Fibroblast of skin of abdomen (primary cell): ENCODE measurements at regions not wholly inside any gene's neighbourhood (a gene's known extent, or its start where the extent isn't known, plus 50 kb on each side); places are given as distances from the start of the nearest gene placed in this dataset.
"Not testable (repeated sequence)": the region's sequence is repeated elsewhere in the genome, so short reads cannot be mapped to it uniquely, and the experiment has no call there.

Source experiments
- DNase-seq: peaks from one replicate; pipeline ENCODE4 v3.0.0-alpha.2; 2013

DNA sequence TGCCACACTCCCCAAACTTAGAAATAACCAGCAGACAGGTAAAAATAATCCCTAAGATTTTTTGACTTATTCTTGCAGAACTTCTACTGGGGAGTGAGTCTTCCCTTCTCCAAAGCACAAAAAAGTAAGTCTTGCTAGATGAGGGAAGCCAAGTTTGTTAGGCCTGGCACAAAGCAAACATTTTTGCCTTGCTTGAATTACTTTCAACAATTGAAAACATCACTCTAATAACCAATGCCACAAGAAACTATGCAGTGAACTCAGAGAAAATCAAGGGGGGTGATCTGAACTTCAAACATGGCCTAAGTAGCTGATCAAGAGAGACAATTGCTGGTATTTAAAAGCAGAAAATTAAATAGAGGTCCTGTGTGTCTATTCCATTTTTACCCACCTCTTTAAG, 123.6 kb upstream of the SLC1A3 start:
- no peak for DNase-seq

DNA sequence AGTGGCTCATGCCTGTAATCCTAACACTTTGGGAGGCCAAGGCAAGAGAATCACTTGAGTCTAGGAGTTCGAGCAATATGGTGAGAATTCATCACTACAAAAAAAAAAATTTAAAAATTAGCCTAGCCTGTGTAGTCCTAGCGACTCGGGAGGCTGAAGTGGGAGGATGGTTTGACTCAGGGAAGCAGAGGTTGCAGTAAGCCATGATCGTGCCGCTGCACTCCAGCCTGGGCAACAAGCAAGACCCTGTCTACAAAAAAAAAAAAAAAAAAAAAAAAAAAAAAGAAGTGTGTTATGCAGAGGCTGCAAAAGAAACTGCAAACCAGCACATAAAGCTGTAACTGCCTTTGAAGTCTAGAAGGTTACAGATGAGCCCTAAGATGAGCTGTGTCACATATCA, 116.9 kb upstream of the SLC1A3 start:
- no peak for DNase-seq

DNA sequence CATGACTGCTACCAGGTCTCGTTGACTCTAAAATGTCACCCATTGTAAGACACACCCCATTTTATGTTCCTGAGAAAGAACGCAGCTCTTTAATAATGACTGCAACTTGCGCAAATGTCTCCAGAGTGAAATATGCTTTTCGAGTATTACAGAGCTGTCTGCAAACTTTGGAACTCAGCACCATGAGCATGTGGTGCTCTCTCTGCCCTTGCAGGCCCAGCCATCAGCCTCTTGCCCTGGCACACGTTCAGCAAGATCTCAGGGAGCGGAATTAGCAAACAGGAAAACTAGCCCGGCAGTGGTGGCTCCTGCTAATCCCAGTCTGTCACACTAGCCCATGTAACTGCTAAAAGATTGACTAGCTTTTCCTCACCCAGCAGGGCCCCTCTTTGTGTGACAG, 114.5 kb upstream of the SLC1A3 start:
- no peak for DNase-seq

DNA sequence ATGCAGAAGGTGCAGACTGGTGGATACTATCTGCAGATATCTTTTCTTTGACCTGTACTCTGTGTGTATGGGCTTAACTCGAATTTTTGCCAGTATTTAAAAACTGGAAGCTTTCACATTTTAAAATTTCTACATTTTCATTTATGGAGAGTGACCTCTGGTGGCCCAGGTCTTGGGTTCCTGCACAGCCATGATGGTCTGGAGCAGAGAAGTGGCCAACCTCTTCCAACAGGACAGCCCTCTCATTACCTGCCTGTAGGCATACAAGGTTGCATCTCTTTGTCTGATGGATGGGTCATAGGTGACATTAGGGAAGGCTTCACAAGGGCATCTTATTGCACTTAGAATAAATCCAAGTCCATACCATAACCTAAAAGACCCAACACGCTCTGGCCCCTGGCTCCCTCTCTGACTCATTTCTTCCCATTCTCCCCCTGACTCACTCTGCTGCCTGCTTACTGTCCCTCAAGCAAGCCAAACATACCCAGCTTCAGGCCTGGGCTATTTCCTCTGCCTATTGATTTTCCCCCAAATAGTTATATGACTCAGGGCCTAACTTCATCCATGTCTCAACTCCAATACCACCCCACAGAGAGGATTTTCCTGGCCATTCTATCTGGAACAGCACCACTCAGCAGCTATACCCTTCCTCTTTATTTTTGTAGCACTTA, 113.3 kb upstream of the SLC1A3 start:
- DNase-seq: peak; percentile 86

DNA sequence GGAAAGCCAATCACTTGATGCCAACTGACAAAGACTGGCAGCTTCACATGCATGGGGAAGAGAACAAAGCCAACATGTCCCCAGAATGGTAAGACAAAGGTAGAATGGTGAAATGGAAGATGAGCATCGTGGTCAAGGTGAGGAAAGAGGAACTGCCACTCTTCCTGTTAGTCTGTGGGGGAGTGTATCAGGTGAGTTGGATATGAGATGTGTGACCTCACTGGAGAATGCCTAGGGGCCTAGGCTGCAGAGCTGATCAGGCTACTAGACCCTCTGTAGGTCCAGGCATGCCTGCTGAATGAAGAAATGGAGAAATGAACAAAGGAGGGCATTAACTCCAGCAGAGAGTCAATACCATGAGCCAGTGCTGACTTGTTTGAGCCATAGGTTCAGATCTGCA, 112.4 kb upstream of the SLC1A3 start:
- no peak for DNase-seq

DNA sequence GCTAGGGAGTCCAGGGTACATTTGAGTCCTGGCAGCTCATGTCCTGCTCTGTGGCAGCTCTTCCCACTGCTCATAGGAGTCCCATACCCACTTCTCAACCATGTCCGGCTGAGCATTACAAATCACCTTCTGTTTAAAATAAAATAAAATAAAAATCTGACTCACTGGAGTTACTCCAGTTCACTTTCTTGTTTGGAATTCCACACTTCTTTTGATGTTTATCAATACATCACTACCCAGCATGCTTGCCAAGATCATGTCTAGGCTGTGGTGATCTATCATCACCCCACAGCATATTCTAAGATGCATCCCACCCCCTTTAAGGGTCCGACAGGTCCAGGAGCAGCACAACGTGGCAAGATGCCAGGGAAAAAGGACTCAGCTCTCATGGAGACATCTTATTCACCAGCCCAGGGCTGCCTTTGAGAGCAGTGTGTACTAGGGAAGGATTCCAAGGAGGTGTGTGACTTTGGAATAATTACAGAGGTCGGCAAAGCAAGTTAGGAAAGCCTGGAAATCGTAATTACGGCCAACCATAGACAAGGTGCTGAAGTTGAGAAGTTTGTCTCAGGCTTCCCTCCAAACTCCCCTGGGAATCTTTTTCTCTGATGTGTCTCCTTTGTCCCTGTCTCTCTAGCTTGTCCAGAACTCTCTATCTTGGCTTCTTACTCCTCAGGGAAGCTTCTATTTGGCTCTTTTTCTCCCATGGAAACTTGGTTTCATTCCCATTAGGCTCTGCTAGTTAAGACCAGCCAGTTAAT, 111.4 kb upstream of the SLC1A3 start:
- DNase-seq: peak; percentile 96

DNA sequence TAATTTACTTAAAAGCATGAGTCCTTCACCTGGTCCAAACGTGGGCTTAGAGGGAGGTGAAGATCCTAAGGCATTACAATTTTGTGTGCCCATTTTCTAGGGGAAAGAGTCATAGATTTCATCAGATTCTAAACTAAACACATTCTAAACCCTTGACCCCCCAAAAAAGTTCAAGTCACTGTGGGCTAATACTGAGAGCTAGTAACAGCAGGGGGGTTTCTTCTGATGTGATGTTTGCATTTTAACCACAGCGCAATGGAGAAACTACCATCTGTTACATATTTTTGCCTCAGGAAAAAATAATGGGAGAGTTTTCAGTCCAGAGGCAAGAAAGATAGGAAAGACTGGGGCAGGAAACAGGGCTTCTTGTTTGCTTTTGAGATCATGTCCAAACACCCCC, 110.8 kb upstream of the SLC1A3 start:
- peak; percentile 48 for DNase-seq

DNA sequence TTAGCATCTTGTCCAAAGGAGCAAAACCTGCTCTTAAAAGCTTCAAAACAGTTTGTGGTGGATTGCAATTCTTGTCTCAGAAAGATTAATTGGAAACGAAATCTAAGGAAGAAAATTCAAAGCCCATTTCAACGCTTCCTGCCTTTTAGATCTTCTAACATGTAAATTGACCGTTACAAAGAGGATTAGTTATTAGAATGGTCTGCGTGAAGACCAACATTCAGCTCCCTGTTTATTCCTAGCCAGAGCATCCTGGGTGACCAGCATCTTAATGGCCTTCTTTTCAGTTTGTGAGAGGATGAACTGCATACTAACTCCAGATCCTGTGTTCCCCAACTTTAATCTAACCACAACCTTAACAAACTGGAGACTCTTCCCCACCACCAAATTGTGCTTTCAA, 109.9 kb upstream of the SLC1A3 start:
- peak; percentile 8 for DNase-seq

DNA sequence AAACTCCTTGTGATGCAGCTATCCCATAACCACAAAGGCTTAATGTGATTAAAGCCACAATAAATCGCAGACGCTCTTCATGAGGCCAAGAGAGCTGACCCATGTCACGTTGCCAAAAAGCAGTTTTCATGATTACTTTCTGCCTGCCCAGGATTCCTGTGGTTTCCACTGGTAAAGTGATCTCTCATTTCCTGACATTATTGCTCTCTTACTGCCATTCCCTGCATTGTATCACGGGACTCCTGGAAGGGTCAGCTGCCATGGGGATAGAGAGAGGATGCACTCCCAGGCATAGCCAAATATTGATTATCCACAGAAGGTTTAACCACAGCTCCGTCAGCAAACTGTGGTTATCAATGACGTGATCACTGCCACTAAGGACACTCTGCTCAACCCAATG, 103.8 kb upstream of the SLC1A3 start:
- peak; percentile 99 for DNase-seq

DNA sequence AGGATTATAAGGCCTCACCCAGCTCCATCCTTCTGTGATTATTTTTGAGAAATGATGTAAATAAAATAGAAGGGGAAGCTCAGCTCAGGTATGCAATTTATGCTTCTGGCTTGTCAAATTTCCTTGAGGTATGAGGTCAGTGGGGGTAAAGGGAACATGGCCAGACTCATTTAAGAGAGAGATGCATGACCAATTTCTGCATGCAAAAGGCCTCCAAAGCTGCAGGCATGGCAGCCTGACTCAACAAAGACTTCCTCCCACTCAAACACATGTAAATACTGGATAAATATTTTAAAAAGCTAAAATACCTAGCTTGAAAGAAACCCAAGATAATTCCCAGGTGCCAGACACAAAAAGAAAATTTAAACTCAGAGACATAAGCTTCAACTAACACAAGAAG, 101.4 kb upstream of the SLC1A3 start:
- peak; percentile 7 for DNase-seq

DNA sequence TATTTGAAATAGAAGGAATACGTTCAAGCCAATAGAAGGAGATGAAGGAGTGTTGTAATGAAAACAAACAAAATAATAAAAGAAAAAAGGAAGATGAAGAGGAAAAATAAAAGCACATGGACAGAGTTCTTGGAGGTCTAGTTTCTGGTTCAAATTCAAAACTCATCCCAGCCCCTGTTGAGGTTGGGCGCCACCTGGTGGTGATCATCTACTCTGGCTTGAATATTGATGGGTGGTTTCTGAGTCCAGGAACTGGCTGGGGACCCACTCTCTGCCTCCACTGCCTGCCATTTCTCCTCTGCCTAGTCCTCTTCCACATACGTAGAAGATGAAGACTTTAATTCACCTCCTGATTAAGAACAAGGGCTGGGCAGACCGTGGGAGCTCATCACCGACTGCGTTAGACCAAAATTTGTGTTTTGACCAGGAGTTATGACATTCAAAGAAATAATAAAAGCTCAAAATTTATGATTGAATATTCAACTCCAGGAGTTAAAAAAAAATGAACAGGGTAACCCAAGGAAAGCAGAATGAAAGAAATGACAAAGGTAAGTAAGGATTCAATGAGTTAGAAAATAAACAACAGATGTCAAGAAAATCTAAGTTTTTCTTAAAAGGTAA, 99.0 kb upstream of the SLC1A3 start:
- peak; percentile 71 for DNase-seq

DNA sequence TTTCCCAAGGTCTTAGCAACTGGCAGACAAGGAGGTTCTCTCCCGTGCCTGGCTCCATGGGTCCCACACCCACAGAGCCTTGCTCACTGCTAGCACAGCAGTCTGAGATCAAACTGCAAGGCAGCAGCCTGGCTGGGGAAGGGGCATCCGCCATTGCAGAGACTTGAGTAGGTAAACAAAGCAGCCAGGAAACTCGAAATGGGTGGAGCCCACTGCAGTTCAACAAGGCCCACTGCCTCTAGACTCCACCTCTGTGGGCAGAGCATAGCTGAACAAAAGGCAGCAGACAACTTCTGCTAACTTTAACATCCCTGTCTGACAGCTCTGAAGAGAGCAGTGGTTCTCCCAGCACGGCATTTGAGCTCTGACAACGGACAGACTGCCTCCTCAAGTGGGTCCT, 98.1 kb upstream of the SLC1A3 start:
- not testable (repeated sequence) for DNase-seq

DNA sequence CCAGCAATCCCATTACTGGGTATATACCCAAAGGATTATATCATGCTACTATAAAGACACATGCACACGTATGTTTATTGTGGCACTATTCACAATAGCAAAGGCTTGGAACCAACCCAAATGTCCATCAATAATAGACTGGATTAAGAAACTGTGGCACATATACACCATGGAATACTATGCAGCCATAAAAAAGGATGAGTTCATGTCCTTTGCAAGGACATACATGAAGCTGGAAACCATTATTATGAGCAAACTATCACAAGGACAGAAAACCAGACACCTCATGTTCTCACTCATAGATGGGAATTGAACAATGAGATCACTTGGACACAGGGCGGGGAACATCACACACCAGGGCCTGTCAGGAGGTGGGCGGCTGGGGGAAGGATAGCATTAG, 92.8 kb upstream of the SLC1A3 start:
- DNase-seq: not testable (repeated sequence)

DNA sequence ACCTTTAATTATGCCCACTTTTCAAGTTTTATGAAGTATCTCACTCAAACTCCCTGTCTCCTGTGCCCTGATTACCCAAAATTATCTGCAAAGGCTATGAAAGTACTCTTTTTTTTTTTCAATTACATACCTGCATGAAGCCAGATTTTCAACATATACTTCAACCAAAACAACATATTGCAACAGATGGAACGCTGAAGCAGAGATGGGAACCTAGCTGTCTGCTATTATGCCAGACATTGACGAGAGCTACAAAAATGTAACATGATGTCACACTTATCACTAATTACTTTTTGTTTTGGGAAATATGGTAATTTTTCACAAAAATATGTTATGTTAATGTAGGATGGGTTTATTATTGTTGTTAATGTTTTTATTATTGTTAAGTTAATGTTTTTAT, 86.5 kb upstream of the SLC1A3 start:
- no peak for DNase-seq

DNA sequence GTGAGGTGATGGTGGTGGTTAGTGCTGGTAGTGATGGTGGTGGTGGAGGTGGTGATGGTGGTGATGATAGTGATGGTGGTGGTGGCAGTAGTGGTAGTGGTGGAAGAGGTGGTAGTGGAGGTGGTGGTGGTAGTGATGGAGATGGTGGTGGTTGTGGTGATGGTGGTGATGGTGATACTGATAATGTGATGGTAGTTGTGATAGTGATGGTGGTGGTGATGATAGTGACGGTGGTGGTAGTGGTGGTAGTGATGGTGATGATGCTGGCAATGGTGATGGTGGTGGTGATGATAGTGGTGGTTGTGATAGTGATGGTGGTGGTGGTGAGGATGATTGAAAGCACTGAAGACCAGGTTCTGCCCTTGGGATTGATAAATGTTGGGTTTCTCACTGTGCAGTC, 85.2 kb upstream of the SLC1A3 start:
- no peak for DNase-seq

DNA sequence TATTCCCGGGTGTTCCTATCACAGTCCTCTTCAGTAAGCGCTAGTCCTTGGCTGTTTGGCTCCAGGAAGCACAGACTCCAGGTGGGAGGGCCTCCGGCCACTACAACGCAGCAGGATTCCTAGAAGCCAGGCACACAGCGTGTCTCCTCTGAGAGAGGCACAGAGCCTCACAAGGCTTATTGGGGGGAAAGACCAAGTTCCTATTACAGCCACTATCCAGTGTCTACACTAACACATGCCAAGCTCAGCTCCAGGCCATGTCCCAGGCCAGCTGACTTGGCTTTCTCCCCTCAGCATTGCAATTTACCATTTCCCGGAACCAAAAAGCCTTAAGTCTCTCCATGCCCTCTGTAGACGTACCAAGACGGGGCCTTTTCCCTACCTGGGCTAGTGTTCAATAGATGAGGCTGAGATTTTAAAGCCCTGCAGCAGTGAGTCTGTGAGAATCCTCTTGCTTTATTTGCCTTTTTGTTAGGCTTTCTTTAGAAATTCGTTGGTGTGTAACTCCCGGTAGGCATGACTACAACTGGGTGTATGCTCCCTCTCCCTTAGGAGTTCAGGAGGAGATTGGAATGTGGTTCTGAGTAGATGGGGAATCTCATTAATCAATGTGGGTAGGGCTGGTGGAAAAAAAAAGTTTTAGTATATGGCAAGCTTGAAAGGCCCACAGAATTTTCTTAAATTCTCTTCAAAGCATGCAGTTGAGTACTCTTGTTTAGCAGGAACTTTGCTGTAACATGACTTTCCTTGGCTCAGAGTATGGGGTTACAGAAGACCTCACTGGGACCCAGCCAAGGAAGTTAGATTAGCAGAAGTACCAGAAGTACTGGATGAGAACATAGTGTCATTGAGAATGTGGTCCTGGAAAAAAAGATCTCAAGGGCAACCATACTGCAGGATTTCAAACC, 84.3 kb upstream of the SLC1A3 start:
- peak; percentile 18 for DNase-seq

DNA sequence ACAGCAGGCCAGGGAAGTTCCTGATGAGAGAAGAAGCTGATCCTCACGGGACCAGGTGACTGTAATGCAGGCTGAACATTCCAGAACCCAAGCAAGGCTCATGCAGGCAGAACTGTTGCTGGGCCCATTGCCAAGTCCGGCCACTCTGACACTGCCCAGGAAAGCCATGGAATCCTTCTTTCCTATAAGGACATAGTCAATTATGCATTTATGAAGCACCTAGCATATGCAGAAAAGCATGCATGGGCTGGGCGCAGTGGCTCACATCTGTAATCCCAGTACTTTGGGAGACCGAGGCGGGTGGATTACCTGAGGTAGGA, 83.7 kb upstream of the SLC1A3 start:
- DNase-seq: no peak

DNA sequence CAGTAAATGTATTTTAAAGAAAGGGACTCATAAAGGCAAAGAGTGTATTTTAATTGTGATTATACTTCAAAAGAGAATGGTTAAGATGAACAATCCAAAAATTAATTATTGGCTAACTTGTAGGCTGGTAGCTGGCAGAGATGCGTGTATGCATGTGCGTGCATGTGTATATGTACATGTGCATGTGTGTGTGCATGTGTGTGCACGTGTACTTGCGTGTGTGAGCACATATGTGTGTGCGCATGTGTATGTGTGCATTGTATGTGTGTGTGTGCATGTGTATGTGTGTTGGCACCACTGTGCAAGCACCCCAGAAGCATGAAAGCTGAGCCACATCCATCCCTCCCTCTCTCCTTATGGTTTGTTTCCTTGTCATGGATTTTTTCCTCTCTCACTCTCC, 83.0 kb upstream of the SLC1A3 start:
- DNase-seq: no peak

DNA sequence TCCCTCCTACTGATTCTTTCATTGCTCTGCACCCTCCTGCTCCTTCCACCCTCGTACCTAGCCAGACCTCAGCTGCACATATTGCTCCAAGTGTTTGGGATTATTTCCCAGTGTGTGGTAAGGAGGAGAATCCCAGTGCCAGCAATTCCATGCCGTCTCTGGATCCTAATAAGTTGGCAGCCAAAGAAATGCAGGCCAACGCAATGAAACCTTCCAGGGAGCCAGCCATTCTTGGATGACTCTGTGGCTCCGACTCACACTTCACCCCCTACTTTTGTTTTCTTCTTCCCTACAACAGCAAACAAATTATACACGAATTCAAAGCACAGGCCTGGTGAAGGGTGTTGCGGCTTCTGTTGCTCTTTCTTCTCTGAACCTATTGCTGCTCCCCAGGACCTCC, 82.5 kb upstream of the SLC1A3 start:
- DNase-seq: no peak

DNA sequence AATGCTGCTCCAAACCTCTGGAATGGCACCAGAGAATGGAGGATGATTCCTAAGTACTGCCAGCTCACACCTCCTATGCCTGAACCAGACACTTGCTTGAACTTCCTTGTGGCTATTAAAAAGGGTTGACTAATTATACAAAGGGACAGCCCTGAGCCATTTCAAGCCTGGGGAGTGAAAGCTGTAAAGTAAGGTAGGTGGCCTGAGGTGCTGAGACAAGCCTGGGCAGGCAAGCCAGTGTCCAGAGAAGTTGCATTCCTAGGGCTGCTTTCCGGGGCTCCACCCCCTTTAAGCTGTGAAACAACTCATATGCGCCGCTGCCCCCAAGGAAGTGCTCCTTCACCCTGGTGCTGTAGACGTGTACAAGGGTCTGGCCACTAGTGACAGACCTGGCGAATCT, 79.9 kb upstream of the SLC1A3 start:
- DNase-seq: no peak

DNA sequence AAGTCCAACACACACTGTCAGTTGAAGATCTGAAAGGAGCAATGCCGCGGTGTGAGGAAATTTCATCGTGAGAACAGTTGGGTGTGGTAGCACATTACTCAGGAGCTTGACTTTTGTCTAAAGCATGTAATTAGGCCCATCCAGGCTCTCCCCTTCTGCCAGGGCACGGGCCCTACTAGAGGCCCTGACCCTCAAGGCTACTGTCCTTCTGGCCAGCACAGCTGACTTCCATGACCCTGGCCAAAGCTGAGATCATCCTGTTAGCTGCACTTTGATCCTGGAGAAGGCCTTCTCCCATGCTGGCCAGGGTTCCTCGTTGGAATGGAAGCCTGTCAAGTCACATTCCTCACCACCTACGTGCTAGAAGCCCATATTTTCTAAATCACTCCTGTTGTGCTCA, 77.8 kb upstream of the SLC1A3 start:
- DNase-seq: no peak

DNA sequence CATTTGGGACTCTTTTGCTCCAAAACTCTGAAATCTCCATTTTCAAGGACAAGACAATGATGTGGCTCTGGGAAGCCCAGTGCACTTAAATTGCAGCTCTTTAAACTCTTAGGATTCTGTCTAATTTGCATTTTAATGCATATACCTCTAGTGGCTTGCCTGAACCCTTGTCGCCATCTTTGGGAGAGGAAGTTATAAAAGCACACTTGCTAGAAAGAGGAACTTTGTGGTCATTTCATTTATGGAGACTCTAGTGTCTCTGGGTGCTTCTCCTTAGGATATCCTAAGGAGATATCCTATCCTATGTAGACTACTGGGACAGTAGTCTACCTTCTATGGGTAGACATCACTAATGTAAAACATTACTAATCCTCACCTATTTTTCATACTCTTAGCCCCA, 77.3 kb upstream of the SLC1A3 start:
- no peak for DNase-seq

DNA sequence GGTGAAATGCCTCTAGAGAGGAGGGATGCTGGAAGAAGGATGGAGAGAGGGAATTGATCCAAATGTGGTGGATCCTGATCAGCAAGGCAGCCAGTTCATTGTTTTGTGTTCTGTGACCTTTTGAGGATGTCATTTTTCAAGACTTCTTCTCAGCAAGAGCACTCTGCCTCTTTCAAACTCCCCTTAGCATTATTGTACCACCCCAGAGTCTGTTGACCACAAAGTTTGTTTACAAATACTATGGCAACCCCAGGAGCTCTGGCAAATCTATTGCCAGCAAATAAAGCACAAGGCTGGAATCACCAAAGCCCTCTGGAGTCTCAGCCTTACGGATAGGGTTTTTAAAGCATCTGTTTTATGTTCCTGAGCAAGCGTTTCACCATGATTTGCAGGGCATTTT, 76.2 kb upstream of the SLC1A3 start:
- no peak for DNase-seq
